Activated T-helper 2 cell treated with anti-CD3 and anti-CD28 coated beads, Interferon-gamma antibody, Interleukin-2, Interleukin-4, amounts not matched to agents 10 μg/mL and 5 μg/mL and 100 μg/mL, durations not matched to agents 14 hours and 24 hours and 36 hours (primary cell): ENCODE measurements at regions not wholly inside any gene's neighbourhood (a gene's known extent, or its start where the extent isn't known, plus 50 kb on each side); places are given as distances from the start of the nearest gene placed in this dataset.
"Not testable (repeated sequence)": the region's sequence is repeated elsewhere in the genome, so short reads cannot be mapped to it uniquely, and the experiment has no call there.

Source experiments
- DNase-seq: peaks from one replicate; pipeline ENCODE4 v3.0.0; 2021; ENCODE audit warnings: low spot score
- H3K27ac Mint-ChIP-seq: one replicate; pipeline ENCODE4 v1.8.0; 2021; ENCODE audit warnings: mixed read lengths
- H3K27me3 Mint-ChIP-seq: one replicate; pipeline ENCODE4 v1.8.0; 2021; ENCODE audit warnings: low read depth, mixed read lengths
- H3K36me3 Mint-ChIP-seq: one replicate; pipeline ENCODE4 v1.8.0; 2021; ENCODE audit warnings: low read depth, mixed read lengths
- H3K4me1 Mint-ChIP-seq: one replicate; pipeline ENCODE4 v1.8.0; 2021; ENCODE audit warnings: low read depth, mixed read lengths
- H3K4me3 Mint-ChIP-seq: one replicate; pipeline ENCODE4 v1.8.0; 2021; ENCODE audit warnings: low read depth, mild to moderate bottlenecking, moderate library complexity, mixed read lengths
- H3K9me3 Mint-ChIP-seq: one replicate; pipeline ENCODE4 v1.8.0; 2021; ENCODE audit warnings: mixed read lengths
- intact Hi-C: fragments of 100-400 bp; cut with micrococcal nuclease; formaldehyde crosslinking; loops from one replicate; pipeline ENCODE4 v1.15.1; 2023

GRCh38 chr3:8069471-8069870, 432.2 kb upstream of the LMCD1 start:
- intact Hi-C loops = no loop called here
- H3K9me3 Mint-ChIP-seq = no peaks in the 10 kb centered on the region
- no peaks in the 10 kb centered on the region for H3K4me1 Mint-ChIP-seq
- no peaks in the 10 kb centered on the region for H3K36me3 Mint-ChIP-seq
- no peak overlapping the region for H3K27ac Mint-ChIP-seq
- H3K27me3 Mint-ChIP-seq = no peaks in the 10 kb centered on the region
- no peak overlapping the region for H3K4me3 Mint-ChIP-seq
- no peak for DNase-seq

DNA sequence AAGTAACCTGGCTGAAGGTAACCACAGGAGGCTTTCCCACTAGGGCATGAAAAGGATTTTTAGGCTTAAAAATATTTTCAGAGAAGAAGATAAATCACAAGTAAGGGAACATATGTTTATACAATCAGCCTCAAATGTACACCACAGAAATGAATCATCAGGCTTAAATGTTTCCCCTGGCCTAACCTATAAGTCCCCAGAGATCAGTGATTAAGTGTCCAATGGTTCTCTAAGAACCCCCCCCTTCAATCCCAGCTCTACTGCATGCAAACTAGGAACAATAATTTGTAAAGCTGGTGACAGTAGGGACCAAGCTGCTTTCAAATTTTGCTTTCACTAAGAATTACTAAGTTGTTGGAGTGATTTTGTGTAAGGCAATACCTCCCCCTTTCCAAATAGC, 431.6 kb upstream of the LMCD1 start:
- intact Hi-C loops = no loop called here
- Mint-ChIP-seq H3K36me3 (no peaks in the 10 kb centered on the region), H3K9me3 (no peaks in the 10 kb centered on the region), H3K27ac (no peak overlapping the region), H3K27me3 (no peaks in the 10 kb centered on the region), H3K4me1 (no peaks in the 10 kb centered on the region), H3K4me3 (no peak overlapping the region)
- DNase-seq = no peak

- H3K4me1 Mint-ChIP-seq, H3K4me3 Mint-ChIP-seq, H3K27me3 Mint-ChIP-seq, H3K27ac Mint-ChIP-seq, H3K36me3 Mint-ChIP-seq, intact Hi-C loops, H3K9me3 Mint-ChIP-seq, DNase-seq: not testable (repeated sequence)
Measured at GRCh38 chr3:8074740-8075139, 426.9 kb upstream of the LMCD1 start.

GRCh38 chr3:8077126-8077525, 424.5 kb upstream of the LMCD1 start:
- no peak for DNase-seq
- Mint-ChIP-seq H3K4me1 (no peaks in the 10 kb centered on the region), H3K9me3 (no peaks in the 10 kb centered on the region), H3K27me3 (no peaks in the 10 kb centered on the region), H3K36me3 (no peaks in the 10 kb centered on the region), H3K4me3 (no peak overlapping the region), H3K27ac (no peak overlapping the region)
- intact Hi-C loops = no loop called here

DNA sequence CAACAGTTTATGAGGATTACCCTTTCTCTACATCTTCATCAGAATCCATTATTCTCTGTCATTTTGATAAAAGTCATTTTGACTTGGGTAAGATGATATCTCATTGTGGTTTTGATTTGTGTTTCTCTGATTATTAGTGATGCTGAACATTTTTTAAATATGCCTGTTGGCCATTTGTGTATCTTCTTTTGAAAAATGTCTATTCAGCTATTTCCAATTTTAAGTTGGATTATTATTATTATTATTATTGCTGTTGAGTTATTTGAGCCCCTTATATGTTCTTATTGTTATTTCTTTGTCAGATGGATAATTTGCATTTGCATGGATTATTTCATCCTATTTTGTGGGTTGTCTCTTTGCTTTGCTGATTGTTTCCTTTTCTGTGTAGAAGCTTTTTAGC, 421.2 kb upstream of the LMCD1 start:
- H3K4me3 Mint-ChIP-seq = no peak overlapping the region
- H3K27me3 Mint-ChIP-seq = no peaks in the 10 kb centered on the region
- intact Hi-C loops = no loop called here
- H3K36me3 Mint-ChIP-seq = no peaks in the 10 kb centered on the region
- H3K27ac Mint-ChIP-seq = no peak overlapping the region
- no peaks in the 10 kb centered on the region for H3K4me1 Mint-ChIP-seq
- H3K9me3 Mint-ChIP-seq = no peaks in the 10 kb centered on the region
- DNase-seq = no peak

GRCh38 chr3:8085498-8085897, 416.1 kb upstream of the LMCD1 start:
- DNase-seq = no peak
- Mint-ChIP-seq H3K4me3 (no peak overlapping the region), H3K27me3 (no peaks in the 10 kb centered on the region), H3K4me1 (no peaks in the 10 kb centered on the region), H3K9me3 (no peaks in the 10 kb centered on the region), H3K27ac (no peak overlapping the region), H3K36me3 (no peaks in the 10 kb centered on the region)
- intact Hi-C loops = no loop called here

DNA sequence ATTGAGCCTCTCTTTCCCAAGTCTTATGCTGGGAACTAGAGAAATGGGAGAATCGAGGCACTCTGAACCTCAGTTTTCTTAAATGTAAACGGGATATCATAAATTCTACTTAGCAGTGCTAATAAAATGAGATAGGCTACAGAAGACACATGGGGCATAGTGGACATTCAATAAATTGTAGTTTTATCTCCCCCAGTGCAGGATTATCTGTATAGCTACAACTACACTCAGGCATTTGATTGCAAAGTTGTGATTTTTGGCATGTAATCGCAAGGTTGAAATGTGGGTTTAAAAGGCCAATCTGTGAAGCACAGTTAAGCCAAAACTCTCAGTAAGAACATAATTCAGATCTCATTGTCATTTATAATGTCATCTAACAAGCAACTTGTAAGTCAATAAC, 413.7 kb upstream of the LMCD1 start:
- intact Hi-C loops = no loop called here
- no peak overlapping the region for H3K4me3 Mint-ChIP-seq
- H3K27ac Mint-ChIP-seq = no peak overlapping the region
- DNase-seq = no peak
- no peaks in the 10 kb centered on the region for H3K36me3 Mint-ChIP-seq
- H3K4me1 Mint-ChIP-seq = no peaks in the 10 kb centered on the region
- H3K27me3 Mint-ChIP-seq = no peaks in the 10 kb centered on the region
- H3K9me3 Mint-ChIP-seq = no peaks in the 10 kb centered on the region

GRCh38 chr3:8094415-8094814, 407.2 kb upstream of the LMCD1 start:
- Mint-ChIP-seq H3K9me3 (no peaks in the 10 kb centered on the region), H3K27ac (no peak overlapping the region), H3K36me3 (no peaks in the 10 kb centered on the region), H3K27me3 (no peaks in the 10 kb centered on the region), H3K4me1 (no peaks in the 10 kb centered on the region), H3K4me3 (no peak overlapping the region)
- intact Hi-C loops = no loop called here
- no peak for DNase-seq

DNA sequence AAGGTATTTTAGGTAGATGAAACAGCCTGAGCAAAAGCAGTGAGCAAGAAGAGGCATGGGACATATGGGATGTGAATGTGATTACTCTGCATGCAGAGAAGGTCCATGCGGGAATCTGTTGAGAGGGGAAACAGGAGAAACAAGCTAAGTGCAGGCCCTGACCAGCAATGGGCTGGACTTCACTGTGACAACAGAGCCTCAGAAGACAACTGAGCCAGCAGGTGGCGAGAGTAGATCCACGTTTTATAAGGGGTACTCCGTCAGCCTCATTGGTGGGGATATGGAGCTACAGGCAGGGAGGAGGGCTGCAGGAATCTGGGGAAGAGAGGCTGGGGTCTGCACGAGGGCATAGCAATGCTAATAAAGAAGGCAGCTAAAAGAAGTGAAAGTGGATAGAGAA, 405.9 kb upstream of the LMCD1 start:
- Mint-ChIP-seq H3K36me3 (no peaks in the 10 kb centered on the region), H3K4me1 (no peaks in the 10 kb centered on the region), H3K27ac (no peak overlapping the region), H3K4me3 (no peak overlapping the region), H3K27me3 (no peaks in the 10 kb centered on the region), H3K9me3 (no peaks in the 10 kb centered on the region)
- no peak for DNase-seq
- intact Hi-C loops = no loop called here

DNA sequence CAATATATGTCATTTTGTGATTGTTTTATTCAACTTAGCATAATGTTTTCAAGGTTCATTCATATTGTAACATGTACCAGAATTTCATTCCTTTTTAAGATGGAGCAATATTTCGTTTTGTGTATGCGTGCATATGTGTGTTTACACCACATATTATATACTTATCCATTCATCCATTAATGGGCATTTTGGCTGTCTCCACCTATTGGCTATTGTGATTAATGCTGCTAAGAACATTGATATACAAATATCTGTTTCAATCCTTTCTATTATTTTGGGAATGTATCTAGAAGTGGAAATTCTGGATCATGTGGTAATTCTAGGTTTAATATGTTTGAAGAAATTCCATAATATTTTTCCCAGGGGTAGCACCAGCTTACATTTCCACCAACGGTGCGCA, 403.9 kb upstream of the LMCD1 start:
- no peaks in the 10 kb centered on the region for H3K9me3 Mint-ChIP-seq
- H3K4me3 Mint-ChIP-seq = no peak overlapping the region
- H3K27ac Mint-ChIP-seq = no peak overlapping the region
- H3K27me3 Mint-ChIP-seq = no peaks in the 10 kb centered on the region
- no peaks in the 10 kb centered on the region for H3K4me1 Mint-ChIP-seq
- no peaks in the 10 kb centered on the region for H3K36me3 Mint-ChIP-seq
- no peak for DNase-seq
- intact Hi-C loops = no loop called here

DNA sequence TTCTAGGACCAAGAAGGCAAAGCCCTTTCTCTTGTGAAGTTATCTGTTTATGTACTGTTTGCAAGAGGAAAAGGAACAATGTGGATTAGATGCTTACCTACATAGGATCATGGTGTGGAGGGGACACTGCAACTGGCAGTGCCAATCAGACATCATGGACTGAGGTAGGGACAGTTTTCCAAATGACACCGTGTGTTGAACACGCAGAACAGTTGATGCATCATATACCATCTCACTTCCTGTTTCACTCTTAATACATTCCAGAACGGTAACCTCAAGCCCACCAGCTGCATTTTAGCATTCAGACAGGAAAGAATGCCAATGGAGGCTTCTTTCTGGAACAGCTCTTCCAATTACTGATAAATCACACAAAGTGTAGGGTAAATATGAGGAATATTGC, 397.7 kb upstream of the LMCD1 start:
- Mint-ChIP-seq H3K9me3 (no peaks in the 10 kb centered on the region), H3K27me3 (no peaks in the 10 kb centered on the region), H3K36me3 (no peaks in the 10 kb centered on the region), H3K4me3 (no peak overlapping the region), H3K27ac (no peak overlapping the region), H3K4me1 (no peaks in the 10 kb centered on the region)
- no peak for DNase-seq
- intact Hi-C loops = no loop called here

GRCh38 chr3:8106921-8107320, 394.7 kb upstream of the LMCD1 start:
- Mint-ChIP-seq H3K27me3 (no peaks in the 10 kb centered on the region), H3K4me3 (no peak overlapping the region), H3K36me3 (no peaks in the 10 kb centered on the region), H3K4me1 (peaks cover 2% of the 10 kb centered on the region), H3K9me3 (no peaks in the 10 kb centered on the region), H3K27ac (no peak overlapping the region)
- DNase-seq = no peak
- intact Hi-C loops = no loop called here

DNA sequence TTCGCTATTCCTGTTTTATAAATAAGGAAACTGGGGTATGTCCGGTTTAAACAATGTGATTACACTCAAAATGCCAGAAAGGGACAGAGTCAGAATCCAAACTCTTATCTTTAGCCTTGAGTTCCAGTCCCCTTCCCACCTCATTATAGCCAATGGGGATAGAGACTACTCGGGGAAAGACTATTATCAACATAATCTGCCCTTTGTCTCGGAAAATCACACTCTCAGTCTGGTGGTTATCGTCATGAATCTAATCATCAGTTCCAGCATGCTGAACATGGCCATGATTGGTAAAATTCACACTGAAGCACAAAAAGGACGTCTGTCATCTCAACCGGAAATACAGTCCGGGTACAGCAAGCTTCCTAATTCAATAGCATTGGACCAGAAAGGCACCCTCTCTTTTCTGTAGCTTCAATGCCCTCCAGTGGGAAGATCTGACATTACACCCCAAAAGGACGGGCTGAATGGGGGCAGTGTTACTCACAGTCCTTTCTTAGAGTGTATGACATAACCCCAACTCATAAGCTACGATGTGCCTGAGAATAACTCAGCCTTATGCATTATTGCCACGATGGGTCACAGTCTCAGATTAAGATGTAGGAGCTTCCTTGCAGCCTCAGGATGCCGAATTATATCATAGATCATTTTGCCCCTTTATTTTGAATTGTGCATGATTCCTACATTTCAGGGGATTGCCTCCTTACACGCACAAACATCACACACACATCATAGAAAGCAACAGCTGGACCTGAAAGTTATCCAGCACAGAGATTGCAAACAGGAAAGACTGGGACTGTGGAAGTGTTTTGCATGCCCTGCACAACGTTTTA, 390.4 kb upstream of the LMCD1 start:
- no peak overlapping the region for H3K27ac Mint-ChIP-seq
- no peaks in the 10 kb centered on the region for H3K9me3 Mint-ChIP-seq
- H3K27me3 Mint-ChIP-seq = no peaks in the 10 kb centered on the region
- peak; percentile 21 for DNase-seq
- no peak overlapping the region for H3K4me3 Mint-ChIP-seq
- intact Hi-C loops = no loop called here
- peaks cover 2% of the 10 kb centered on the region for H3K4me1 Mint-ChIP-seq
- no peaks in the 10 kb centered on the region for H3K36me3 Mint-ChIP-seq

GRCh38 chr3:8112587-8112986, 389.0 kb upstream of the LMCD1 start:
- intact Hi-C loops = no loop called here
- no peak overlapping the region for H3K4me3 Mint-ChIP-seq
- DNase-seq = no peak
- H3K27me3 Mint-ChIP-seq = no peaks in the 10 kb centered on the region
- no peaks in the 10 kb centered on the region for H3K9me3 Mint-ChIP-seq
- H3K27ac Mint-ChIP-seq = no peak overlapping the region
- H3K36me3 Mint-ChIP-seq = no peaks in the 10 kb centered on the region
- H3K4me1 Mint-ChIP-seq = peaks cover 2% of the 10 kb centered on the region
